GM12865 (cell line): ENCODE measurements at regions not wholly inside any gene's neighbourhood (a gene's known extent, or its start where the extent isn't known, plus 50 kb on each side); places are given as distances from the start of the nearest gene placed in this dataset.

Experiments
- DNase-seq: peaks from one replicate; pipeline ENCODE4 v3.0.0; 2010; ENCODE audit warnings: low read depth
- H3K4me3 ChIP-seq: 2 replicates; pipeline ENCODE4 v1.5.1; 2011; ENCODE audit warnings: mild to moderate bottlenecking, low read depth, low read length, control low read depth
- TF ChIP-seq, protein P1 (sequence below): IDR thresholded peaks from 2 replicates; pipeline ENCODE4 v1.5.1; 2011; ENCODE audit warnings: low read length, control low read depth, low read depth, inconsistent platforms; ENCODE audit not compliant: insufficient read depth; ENCODE audit errors: missing control alignments

DNA sequence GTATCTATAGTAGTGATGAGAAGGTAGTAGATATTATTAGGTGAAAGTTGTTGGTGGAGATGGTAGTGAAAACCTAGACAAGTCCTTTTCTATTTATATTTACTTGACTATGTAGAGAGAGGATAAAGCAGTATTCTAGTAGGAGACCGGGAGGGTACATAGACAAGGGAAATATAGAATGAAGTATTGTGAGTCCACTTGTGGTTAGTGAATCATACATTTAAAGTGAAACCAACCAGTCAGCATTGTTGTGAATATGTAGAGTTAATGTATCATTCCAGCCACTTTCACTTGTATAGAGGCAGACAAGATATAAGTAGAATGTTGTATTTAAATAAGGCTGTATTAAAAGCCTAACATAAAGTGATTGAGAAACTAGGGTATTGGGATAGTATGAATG is 1711.3 kb upstream of the ACO1 start:
- no peak overlapping the region for H3K4me3 ChIP-seq
- TF ChIP-seq, protein P1, sequence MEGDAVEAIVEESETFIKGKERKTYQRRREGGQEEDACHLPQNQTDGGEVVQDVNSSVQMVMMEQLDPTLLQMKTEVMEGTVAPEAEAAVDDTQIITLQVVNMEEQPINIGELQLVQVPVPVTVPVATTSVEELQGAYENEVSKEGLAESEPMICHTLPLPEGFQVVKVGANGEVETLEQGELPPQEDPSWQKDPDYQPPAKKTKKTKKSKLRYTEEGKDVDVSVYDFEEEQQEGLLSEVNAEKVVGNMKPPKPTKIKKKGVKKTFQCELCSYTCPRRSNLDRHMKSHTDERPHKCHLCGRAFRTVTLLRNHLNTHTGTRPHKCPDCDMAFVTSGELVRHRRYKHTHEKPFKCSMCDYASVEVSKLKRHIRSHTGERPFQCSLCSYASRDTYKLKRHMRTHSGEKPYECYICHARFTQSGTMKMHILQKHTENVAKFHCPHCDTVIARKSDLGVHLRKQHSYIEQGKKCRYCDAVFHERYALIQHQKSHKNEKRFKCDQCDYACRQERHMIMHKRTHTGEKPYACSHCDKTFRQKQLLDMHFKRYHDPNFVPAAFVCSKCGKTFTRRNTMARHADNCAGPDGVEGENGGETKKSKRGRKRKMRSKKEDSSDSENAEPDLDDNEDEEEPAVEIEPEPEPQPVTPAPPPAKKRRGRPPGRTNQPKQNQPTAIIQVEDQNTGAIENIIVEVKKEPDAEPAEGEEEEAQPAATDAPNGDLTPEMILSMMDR, result no peak
- DNase-seq, result no peak

DNA sequence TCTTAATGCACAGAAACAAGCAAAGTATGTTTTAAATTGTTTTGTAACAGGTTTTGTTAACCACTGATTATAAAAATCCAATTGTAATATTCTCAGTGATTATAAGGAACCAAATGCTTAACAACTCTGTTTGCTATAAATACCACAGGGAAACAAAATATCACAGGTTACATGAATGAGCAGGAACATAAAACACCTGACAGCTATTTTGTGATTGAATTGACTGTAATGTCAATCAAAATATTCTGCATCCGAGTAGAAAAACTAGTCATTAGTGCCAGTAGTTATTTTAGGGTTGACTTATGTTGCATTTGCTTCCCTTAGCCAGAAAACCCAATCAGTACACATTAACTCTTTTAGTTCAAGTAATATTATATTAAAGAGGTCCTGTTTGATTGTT is 1707.8 kb upstream of the ACO1 start:
- TF ChIP-seq, protein P1, result no peak
- no peak for DNase-seq
- H3K4me3 ChIP-seq, result no peak overlapping the region

DNA sequence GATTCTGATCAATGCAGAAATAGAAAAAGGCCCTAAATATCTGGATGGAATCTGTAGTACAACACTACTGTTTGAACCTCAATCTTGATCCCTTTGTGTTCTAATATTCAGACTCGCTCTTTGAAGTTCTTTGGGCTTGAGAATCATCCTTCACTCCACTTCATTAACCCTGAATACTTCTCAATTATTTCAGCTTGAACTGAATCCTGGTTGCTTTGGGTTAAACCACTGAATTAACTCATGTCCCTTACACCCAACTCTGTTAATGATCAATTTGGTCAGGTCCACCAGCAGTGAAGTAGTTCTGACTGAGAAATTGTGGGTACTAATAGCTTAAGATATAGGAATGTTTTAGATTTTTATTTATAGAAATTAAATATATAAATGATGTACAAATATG is 1707.2 kb upstream of the ACO1 start:
- H3K4me3 ChIP-seq, result no peak overlapping the region
- no peak for DNase-seq
- TF ChIP-seq, protein P1, result no peak

DNA sequence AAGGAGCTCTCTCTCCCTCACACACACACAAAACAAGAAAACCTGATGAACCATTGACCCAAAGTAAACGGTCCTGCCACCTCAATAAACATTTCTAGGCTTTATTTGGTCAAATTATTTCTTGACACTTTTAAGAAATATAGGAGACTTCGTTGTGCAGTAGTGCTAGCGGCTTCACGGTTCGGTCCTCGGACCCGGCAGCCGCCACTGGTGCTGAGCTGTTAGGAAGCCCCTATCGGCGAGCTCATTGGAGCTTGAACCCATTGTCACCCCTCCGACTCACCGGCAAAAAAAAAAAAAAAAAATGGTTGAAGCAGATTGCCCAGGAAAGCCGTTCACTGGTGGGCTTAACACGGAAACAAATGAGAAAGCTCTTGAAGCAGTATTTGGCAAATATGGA is 1695.6 kb upstream of the ACO1 start:
- TF ChIP-seq, protein P1, result no peak
- H3K4me3 ChIP-seq, result no peak overlapping the region
- no peak for DNase-seq

DNA sequence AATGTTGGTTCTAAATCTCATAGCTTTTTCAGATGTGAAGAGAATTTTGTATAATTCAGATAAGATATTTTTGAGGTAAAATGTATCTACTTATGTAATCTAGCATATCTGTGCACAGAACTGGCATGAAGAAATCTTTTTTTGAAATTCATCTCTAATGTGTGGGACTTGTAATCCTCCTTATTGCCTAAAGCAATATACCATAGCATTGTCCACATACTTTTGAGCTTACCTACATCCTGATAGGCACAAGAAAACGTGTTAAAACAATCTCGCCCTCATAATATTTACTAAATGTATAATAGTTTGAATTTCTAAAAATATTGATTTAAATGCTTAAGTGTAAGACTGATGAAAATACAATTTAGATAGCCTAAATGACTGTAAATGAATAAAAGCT is 1686.5 kb upstream of the ACO1 start:
- DNase-seq, result no peak
- H3K4me3 ChIP-seq, result no peak overlapping the region
- TF ChIP-seq, protein P1, result no peak

DNA sequence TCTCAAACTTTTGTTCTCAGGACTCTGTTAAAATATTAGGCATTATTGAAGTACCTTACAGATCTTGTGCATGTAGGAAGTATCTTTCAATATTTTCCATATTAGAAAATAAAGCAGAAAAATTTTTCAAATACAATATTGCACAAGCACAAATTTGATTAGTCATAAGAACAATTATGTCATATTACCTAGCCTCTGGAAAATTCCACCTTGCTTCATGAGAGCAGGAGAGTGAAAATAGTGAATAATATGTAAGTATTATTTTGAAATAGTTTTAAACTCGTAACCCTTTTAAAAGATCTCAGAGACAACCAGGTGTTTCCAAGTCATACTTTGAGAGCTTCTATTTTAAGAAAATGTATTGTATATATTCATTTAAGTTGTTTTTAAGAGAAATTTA is 1672.9 kb upstream of the ACO1 start:
- TF ChIP-seq, protein P1, result no peak
- H3K4me3 ChIP-seq, result no peak overlapping the region
- DNase-seq, result no peak

DNA sequence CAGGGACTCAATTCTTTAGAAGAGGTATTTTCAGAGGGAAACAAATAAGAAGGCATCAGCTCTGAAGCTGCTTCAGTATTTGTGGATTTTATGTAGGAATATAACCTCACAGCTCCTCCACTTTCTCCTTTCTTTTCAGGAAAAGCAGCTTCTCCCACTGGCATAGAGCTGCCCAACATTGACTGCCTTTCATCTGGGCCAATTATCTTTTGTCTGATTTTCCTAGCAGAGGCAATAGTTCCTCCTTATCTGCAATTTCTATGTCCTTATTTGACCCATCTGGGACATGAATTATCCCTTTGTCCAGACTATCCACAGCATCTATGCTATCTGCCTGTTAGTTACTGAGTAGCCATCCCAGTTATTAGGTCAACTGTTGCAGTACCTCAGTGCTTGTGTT is 1671.2 kb upstream of the ACO1 start:
- TF ChIP-seq, protein P1, result no peak
- H3K4me3 ChIP-seq, result no peak overlapping the region
- DNase-seq, result no peak
